Astrocyte of the cerebellum (primary cell): ENCODE measurements at regions not wholly inside any gene's neighbourhood (a gene's known extent, or its start where the extent isn't known, plus 50 kb on each side); places are given as distances from the start of the nearest gene placed in this dataset.

ENCODE experiments used
- DNase-seq: peaks from one replicate; pipeline ENCODE4 v3.0.0-alpha.2; 2011; ENCODE audit warnings: low read depth
- H3K4me3 ChIP-seq: 2 replicates; pipeline ENCODE4 v1.5.1; 2011; ENCODE audit warnings: mild to moderate bottlenecking, low read depth, low read length, moderate library complexity
- CTCF ChIP-seq: IDR thresholded peaks from 2 replicates; pipeline ENCODE4 v1.5.1; 2012; ENCODE audit warnings: low read length, low read depth, moderate library complexity, mild to moderate bottlenecking; ENCODE audit errors: missing control alignments
- in situ Hi-C: cut with HindIII; loops from 2 replicates; pipeline ENCODE4 v1.10.0; 2017; ENCODE audit warnings: low sequenced_read_pairs

- in situ Hi-C loops = no loop called here
- no peak for DNase-seq
- TF ChIP-seq CTCF = no peak
- H3K4me3 ChIP-seq = no peak overlapping the region
Measured at GRCh38 chr13:106243011-106243565, 292.4 kb downstream of the EFNB2 start.

GRCh38 chr13:106241974-106242953 lies 293.2 kb downstream of the EFNB2 start:
- in situ Hi-C loops = no loop called here

DNA sequence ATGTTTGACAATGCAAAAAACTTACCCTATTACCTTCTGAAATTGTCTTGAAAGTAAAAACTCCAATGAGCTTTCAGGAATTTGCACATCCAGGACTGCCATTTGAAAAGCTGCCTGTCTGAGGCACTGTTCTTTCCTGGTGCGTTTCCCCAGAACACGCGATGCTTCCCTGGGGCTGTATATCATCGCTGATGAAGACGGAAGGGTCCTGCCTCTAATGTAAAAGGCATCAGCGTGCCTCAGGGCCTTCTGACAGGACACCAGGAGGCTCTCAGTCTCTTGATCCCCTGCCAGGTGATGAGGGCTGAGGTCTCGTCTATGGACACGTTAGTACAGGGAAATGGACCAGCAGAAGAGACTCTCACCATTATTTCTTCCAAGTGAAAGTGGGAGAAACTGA lies 296.8 kb downstream of the EFNB2 start:
- no peak for TF ChIP-seq CTCF
- no peak for DNase-seq
- in situ Hi-C loops = no loop called here

More at GRCh38 chr13:106241974-106242953, 293.2 kb downstream of the EFNB2 start:
- DNase-seq = no peak
- TF ChIP-seq CTCF = no peak
- H3K4me3 ChIP-seq = no peak overlapping the region

GRCh38 chr13:106234636-106235035 lies 300.8 kb downstream of the EFNB2 start:
- no peak overlapping the region for H3K4me3 ChIP-seq
- TF ChIP-seq CTCF = no peak
- no peak for DNase-seq
- in situ Hi-C loops = no loop called here

More for the DNA sequence above, 296.8 kb downstream of the EFNB2 start:
- H3K4me3 ChIP-seq = no peak overlapping the region

- no peak overlapping the region for H3K4me3 ChIP-seq
- TF ChIP-seq CTCF = no peak
- no peak for DNase-seq
- in situ Hi-C loops = no loop called here
Measured at GRCh38 chr13:106233134-106233735, 302.2 kb downstream of the EFNB2 start.

- no peak for TF ChIP-seq CTCF
- in situ Hi-C loops = no loop called here
- no peak for DNase-seq
- H3K4me3 ChIP-seq = no peak overlapping the region
Measured at GRCh38 chr13:106232681-106233080, 302.8 kb downstream of the EFNB2 start.
